ENCODE measurements at regions not wholly inside any gene's neighbourhood (a gene's known extent, or its start where the extent isn't known, plus 50 kb on each side); places are given as distances from the start of the nearest gene placed in this dataset.

DNA sequence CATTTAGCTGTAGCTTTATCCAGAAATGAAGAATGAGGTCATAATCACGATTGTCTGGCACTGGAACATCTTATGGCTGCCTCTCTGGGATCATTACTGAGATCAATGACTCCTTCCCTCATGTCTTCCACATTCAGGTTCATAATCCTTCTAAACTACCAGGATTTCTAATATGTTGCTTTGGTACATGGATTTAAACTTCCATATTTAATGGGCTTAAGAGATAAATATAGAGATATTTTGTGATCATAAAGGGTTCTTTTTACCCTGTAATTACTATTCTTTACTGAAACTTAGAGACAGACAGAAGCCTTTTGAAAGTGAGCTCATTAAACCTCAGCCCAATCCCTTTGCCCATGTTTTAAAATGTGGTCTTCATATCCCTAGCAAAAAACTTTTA lies 575.4 kb upstream of the ALCAM start:
- Mint-ChIP-seq H3K36me3 (ENCODE audit: low read depth) (no peaks in the 10 kb centered on the region), H3K27me3 (ENCODE audit: low read depth) (no peaks in the 10 kb centered on the region), H3K4me3 (no peak overlapping the region), H3K27ac (no peak overlapping the region), H3K4me1 (no peaks in the 10 kb centered on the region), H3K9me3 (no peaks in the 10 kb centered on the region)
- no peak for TF ChIP-seq CTCF (IDR thresholded peaks at IDR 0.05; ENCODE audit: unreplicated experiment in 3 of 3)

GRCh38 chr3:104796556-104796955 lies 570.2 kb upstream of the ALCAM start:
- no peaks in the 10 kb centered on the region for H3K9me3 Mint-ChIP-seq
- TF ChIP-seq CTCF (IDR thresholded peaks at IDR 0.05; ENCODE audit: unreplicated experiment in 3 of 3), result no peak
- H3K27me3 Mint-ChIP-seq (ENCODE audit: low read depth), result no peaks in the 10 kb centered on the region
- H3K4me1 Mint-ChIP-seq, result no peaks in the 10 kb centered on the region
- H3K4me3 Mint-ChIP-seq, result no peak overlapping the region
- H3K27ac Mint-ChIP-seq, result no peak overlapping the region
- no peaks in the 10 kb centered on the region for H3K36me3 Mint-ChIP-seq (ENCODE audit: low read depth)

GRCh38 chr3:104805042-104805441 lies 561.7 kb upstream of the ALCAM start:
- Mint-ChIP-seq H3K9me3 (no peaks in the 10 kb centered on the region), H3K27me3 (ENCODE audit: low read depth) (no peaks in the 10 kb centered on the region), H3K4me1 (no peaks in the 10 kb centered on the region), H3K36me3 (ENCODE audit: low read depth) (no peaks in the 10 kb centered on the region), H3K4me3 (no peak overlapping the region), H3K27ac (no peak overlapping the region)
- TF ChIP-seq CTCF (IDR thresholded peaks at IDR 0.05; ENCODE audit: unreplicated experiment in 3 of 3), result no peak

DNA sequence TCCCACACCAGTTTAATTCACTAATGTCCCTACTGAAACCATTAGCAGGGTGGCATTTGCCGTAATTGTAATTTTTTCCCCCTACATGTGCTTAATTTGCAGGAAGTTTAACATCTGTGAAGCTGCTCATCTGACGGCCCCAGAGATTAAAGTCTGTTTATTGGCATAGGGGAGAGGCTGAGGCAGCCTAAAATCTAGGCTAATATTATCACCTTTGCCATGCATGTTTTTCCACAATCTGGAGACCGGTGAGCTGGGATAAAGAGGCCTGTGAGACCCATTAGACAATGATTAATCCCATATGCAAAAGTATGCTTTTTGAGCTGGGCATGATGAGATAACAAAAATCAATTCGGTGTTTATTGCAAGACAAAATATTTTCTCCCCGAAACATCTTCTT lies 561.2 kb upstream of the ALCAM start:
- Mint-ChIP-seq H3K27ac (no peak overlapping the region), H3K27me3 (ENCODE audit: low read depth) (no peaks in the 10 kb centered on the region), H3K36me3 (ENCODE audit: low read depth) (no peaks in the 10 kb centered on the region), H3K4me1 (no peaks in the 10 kb centered on the region), H3K9me3 (no peaks in the 10 kb centered on the region), H3K4me3 (no peak overlapping the region)
- TF ChIP-seq CTCF (IDR thresholded peaks at IDR 0.05; ENCODE audit: unreplicated experiment in 3 of 3), result no peak

- TF ChIP-seq CTCF (IDR thresholded peaks at IDR 0.05; ENCODE audit: unreplicated experiment in 3 of 3), result no peak
- Mint-ChIP-seq H3K27ac (no peak overlapping the region), H3K4me3 (no peak overlapping the region), H3K36me3 (ENCODE audit: low read depth) (no peaks in the 10 kb centered on the region), H3K9me3 (no peaks in the 10 kb centered on the region), H3K4me1 (peaks cover 7% of the 10 kb centered on the region), H3K27me3 (ENCODE audit: low read depth) (no peaks in the 10 kb centered on the region)
Observed at GRCh38 chr3:104810896-104811295, 555.8 kb upstream of the ALCAM start.

- H3K4me1 Mint-ChIP-seq, result peaks cover 7% of the 10 kb centered on the region
- no peak overlapping the region for H3K27ac Mint-ChIP-seq
- H3K9me3 Mint-ChIP-seq, result peaks cover 7% of the 10 kb centered on the region
- peaks cover 3% of the 10 kb centered on the region for H3K36me3 Mint-ChIP-seq (ENCODE audit: low read depth)
- TF ChIP-seq CTCF (IDR thresholded peaks at IDR 0.05; ENCODE audit: unreplicated experiment in 3 of 3), result no peak
- H3K4me3 Mint-ChIP-seq, result no peak overlapping the region
- H3K27me3 Mint-ChIP-seq (ENCODE audit: low read depth), result no peaks in the 10 kb centered on the region
Observed at GRCh38 chr3:104816008-104816407, 550.7 kb upstream of the ALCAM start.
